ENCODE measurements at regions not wholly inside any gene's neighbourhood (a gene's known extent, or its start where the extent isn't known, plus 50 kb on each side); places are given as distances from the start of the nearest gene placed in this dataset.
"Not testable (repeated sequence)": the region's sequence is repeated elsewhere in the genome, so short reads cannot be mapped to it uniquely, and the experiment has no call there.

- H3K36me3 Mint-ChIP-seq (ENCODE audit: low read depth) = no peaks in the 10 kb centered on the region
- no peaks in the 10 kb centered on the region for H3K9me3 Mint-ChIP-seq
- no peak overlapping the region for H3K4me3 Mint-ChIP-seq
- H3K27ac Mint-ChIP-seq = no peak overlapping the region
- H3K27me3 Mint-ChIP-seq = peaks cover 7% of the 10 kb centered on the region
- no peaks in the 10 kb centered on the region for H3K4me1 Mint-ChIP-seq (ENCODE audit: low read depth)
- intact Hi-C loops (cut with micrococcal nuclease) = no loop called here
These were observed 123.9 kb upstream of the BET1 start for GRCh38 chr7:94128072-94128471.

- no peak overlapping the region for H3K4me3 Mint-ChIP-seq
- no peak overlapping the region for H3K27ac Mint-ChIP-seq
- no peaks in the 10 kb centered on the region for H3K4me1 Mint-ChIP-seq (ENCODE audit: low read depth)
- intact Hi-C loops (cut with micrococcal nuclease) = no loop called here
- H3K27me3 Mint-ChIP-seq = peaks cover 7% of the 10 kb centered on the region
- no peaks in the 10 kb centered on the region for H3K36me3 Mint-ChIP-seq (ENCODE audit: low read depth)
- no peaks in the 10 kb centered on the region for H3K9me3 Mint-ChIP-seq
These were observed 125.4 kb upstream of the BET1 start for GRCh38 chr7:94129443-94130140.

- H3K9me3 Mint-ChIP-seq = no peaks in the 10 kb centered on the region
- no peaks in the 10 kb centered on the region for H3K36me3 Mint-ChIP-seq (ENCODE audit: low read depth)
- H3K4me1 Mint-ChIP-seq (ENCODE audit: low read depth) = no peaks in the 10 kb centered on the region
- intact Hi-C loops (cut with micrococcal nuclease) = no loop called here
- no peak overlapping the region for H3K27ac Mint-ChIP-seq
- H3K27me3 Mint-ChIP-seq = peaks cover 4% of the 10 kb centered on the region
- no peak overlapping the region for H3K4me3 Mint-ChIP-seq
These were observed 126.6 kb upstream of the BET1 start for GRCh38 chr7:94130716-94131115.

DNA sequence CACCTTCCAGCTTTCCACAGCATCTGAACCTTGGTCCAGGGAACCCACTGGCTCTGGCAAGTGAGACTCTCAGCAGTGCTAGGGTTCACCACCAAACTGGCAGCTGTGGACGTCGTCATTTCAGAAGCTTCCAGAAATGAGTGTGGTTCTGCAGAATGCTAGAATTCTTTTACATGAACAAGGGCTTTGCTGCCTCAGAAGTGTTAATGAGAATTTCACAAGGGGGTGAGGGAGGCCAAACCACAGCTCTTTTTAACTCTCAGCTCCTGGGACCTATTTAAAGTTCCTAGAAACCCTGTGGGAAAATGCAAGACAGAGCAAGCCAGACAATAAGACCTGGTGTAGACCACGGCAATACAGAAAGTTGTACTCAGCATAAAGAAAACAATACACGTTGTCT is 129.3 kb upstream of the BET1 start:
- peaks cover 5% of the 10 kb centered on the region for H3K27me3 Mint-ChIP-seq
- no peak overlapping the region for H3K27ac Mint-ChIP-seq
- intact Hi-C loops (cut with micrococcal nuclease) = no loop called here
- no peak overlapping the region for H3K4me3 Mint-ChIP-seq
- H3K36me3 Mint-ChIP-seq (ENCODE audit: low read depth) = no peaks in the 10 kb centered on the region
- no peaks in the 10 kb centered on the region for H3K4me1 Mint-ChIP-seq (ENCODE audit: low read depth)
- H3K9me3 Mint-ChIP-seq = no peaks in the 10 kb centered on the region

DNA sequence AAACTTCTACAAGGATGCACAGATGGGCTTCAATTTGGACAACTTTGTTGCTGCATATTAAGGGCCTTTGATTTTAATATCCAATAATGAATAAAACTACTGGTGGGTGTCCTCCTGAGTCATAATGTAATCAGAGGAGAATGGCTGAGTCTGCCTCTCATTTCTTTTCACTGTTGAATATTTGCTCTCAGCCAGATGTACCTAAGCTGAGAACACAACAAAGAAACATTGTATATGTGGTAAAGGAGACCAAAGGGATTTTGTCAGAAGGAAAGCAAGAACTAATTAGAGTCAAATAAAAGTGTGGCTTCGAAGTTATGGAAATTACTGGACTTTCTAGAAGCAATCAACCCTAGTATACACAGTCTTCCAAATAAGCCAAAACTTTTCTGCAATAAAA is 131.0 kb upstream of the BET1 start:
- Mint-ChIP-seq H3K9me3 (no peaks in the 10 kb centered on the region), H3K4me1 (ENCODE audit: low read depth) (no peaks in the 10 kb centered on the region)
- intact Hi-C loops (cut with micrococcal nuclease) = no loop called here

DNA sequence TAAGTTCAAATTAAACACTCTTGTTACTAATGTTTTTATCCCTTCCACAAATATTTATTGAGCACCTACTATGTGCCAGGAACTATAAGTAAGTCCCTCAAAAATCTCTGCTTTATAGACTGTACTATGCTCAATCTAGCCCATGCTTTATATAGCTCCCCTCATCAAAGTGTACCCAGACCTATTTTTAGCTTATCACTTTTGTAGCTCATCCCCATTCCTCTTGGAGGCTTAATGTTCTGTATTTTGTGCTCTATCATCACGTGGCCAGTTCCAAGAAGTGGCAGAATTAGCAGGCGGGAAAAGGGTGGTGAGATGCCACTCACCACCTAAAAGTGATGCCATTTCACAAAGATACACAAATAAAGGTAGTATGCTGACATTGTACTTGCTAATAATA is 138.1 kb upstream of the BET1 start:
- peaks cover 3% of the 10 kb centered on the region for H3K27me3 Mint-ChIP-seq
- no peak overlapping the region for H3K4me3 Mint-ChIP-seq
- no peaks in the 10 kb centered on the region for H3K36me3 Mint-ChIP-seq (ENCODE audit: low read depth)
- intact Hi-C loops (cut with micrococcal nuclease) = no loop called here
- no peaks in the 10 kb centered on the region for H3K4me1 Mint-ChIP-seq (ENCODE audit: low read depth)
- no peaks in the 10 kb centered on the region for H3K9me3 Mint-ChIP-seq
- no peak overlapping the region for H3K27ac Mint-ChIP-seq

More for the DNA sequence above, 131.0 kb upstream of the BET1 start:
- no peak overlapping the region for H3K27ac Mint-ChIP-seq
- peaks cover 5% of the 10 kb centered on the region for H3K27me3 Mint-ChIP-seq
- H3K4me3 Mint-ChIP-seq = no peak overlapping the region
- H3K36me3 Mint-ChIP-seq (ENCODE audit: low read depth) = no peaks in the 10 kb centered on the region

DNA sequence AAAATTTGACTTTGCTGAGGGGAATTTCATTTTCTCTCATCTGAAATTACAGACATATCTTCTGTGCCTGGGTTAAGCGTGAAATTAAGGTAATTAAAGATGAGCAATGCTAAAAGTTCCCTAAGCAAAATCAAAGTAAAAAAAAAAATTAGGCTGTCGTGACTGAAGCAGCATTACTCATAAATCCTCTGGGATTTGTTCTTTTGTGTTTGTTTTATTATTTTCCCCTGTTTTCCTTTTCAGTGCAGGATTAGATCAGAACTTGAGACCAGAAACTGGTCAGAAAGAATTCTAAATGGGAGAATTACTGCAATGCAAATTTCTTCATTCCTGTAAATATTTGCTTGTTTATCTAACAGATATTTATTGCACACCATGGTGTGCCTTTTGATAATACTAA is 141.4 kb upstream of the BET1 start:
- intact Hi-C loops (cut with micrococcal nuclease) = no loop called here
- Mint-ChIP-seq H3K27ac (no peak overlapping the region), H3K27me3 (peaks cover 3% of the 10 kb centered on the region), H3K9me3 (no peaks in the 10 kb centered on the region), H3K36me3 (ENCODE audit: low read depth) (no peaks in the 10 kb centered on the region), H3K4me1 (ENCODE audit: low read depth) (no peaks in the 10 kb centered on the region), H3K4me3 (no peak overlapping the region)

- H3K36me3 Mint-ChIP-seq (ENCODE audit: low read depth) = no peaks in the 10 kb centered on the region
- no peak overlapping the region for H3K27ac Mint-ChIP-seq
- no peaks in the 10 kb centered on the region for H3K4me1 Mint-ChIP-seq (ENCODE audit: low read depth)
- H3K27me3 Mint-ChIP-seq = peaks cover 3% of the 10 kb centered on the region
- H3K9me3 Mint-ChIP-seq = no peaks in the 10 kb centered on the region
- intact Hi-C loops (cut with micrococcal nuclease) = no loop called here
- H3K4me3 Mint-ChIP-seq = no peak overlapping the region
These were observed 142.3 kb upstream of the BET1 start for GRCh38 chr7:94146408-94146807.

DNA sequence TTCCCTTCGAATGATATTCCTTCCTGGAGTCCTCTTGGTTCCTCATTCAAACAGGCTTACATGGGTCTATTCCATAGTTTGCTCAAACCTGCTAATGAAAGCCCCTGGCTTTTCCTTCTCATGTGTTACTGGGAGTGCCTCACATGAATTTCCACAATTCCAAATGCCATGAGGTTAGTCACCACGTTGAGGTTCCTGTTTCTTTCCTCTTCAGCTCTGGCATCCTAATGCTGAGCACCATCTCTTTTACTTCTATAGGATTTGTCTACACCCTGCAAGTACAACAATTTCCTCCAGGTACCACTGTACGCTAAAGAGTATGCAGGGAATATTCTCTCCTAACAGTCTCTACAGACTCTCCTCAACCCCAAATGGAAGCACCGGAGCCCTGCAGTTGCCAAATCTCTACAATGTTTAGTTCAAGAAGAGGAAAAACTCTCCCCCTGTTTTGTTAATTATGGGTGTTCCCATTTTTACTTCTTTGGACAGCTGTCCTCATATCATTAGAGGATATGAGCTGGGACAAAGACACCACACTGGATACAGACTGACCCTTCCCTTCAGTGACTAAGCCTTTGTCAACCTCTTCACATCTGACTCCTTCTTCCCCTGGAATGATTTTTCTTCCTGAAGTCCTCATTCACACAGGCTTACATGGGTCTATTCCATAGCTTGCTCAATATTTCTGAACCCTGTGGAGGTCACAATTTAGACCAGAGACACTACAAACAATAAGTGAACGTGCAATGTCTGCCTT is 145.8 kb upstream of the BET1 start:
- no peak overlapping the region for H3K4me3 Mint-ChIP-seq
- no peaks in the 10 kb centered on the region for H3K4me1 Mint-ChIP-seq (ENCODE audit: low read depth)
- no peaks in the 10 kb centered on the region for H3K36me3 Mint-ChIP-seq (ENCODE audit: low read depth)
- no peak overlapping the region for H3K27ac Mint-ChIP-seq
- intact Hi-C loops (cut with micrococcal nuclease) = no loop called here
- no peaks in the 10 kb centered on the region for H3K27me3 Mint-ChIP-seq
- no peaks in the 10 kb centered on the region for H3K9me3 Mint-ChIP-seq

- Mint-ChIP-seq H3K27me3 (peaks cover 2% of the 10 kb centered on the region), H3K27ac (no peak overlapping the region), H3K4me1 (ENCODE audit: low read depth) (no peaks in the 10 kb centered on the region), H3K9me3 (no peaks in the 10 kb centered on the region), H3K36me3 (ENCODE audit: low read depth) (no peaks in the 10 kb centered on the region), H3K4me3 (no peak overlapping the region)
- intact Hi-C loops (cut with micrococcal nuclease) = no loop called here
These were observed 150.0 kb upstream of the BET1 start for GRCh38 chr7:94154182-94154581.

GRCh38 chr7:94154858-94155257 is 150.7 kb upstream of the BET1 start:
- no peaks in the 10 kb centered on the region for H3K9me3 Mint-ChIP-seq
- H3K27me3 Mint-ChIP-seq = peaks cover 2% of the 10 kb centered on the region
- H3K4me3 Mint-ChIP-seq = no peak overlapping the region
- intact Hi-C loops (cut with micrococcal nuclease) = no loop called here
- no peaks in the 10 kb centered on the region for H3K4me1 Mint-ChIP-seq (ENCODE audit: low read depth)
- H3K36me3 Mint-ChIP-seq (ENCODE audit: low read depth) = no peaks in the 10 kb centered on the region
- H3K27ac Mint-ChIP-seq = no peak overlapping the region

GRCh38 chr7:94157659-94158306 is 153.6 kb upstream of the BET1 start:
- H3K4me3 Mint-ChIP-seq; H3K27ac Mint-ChIP-seq; H3K27me3 Mint-ChIP-seq; H3K36me3 Mint-ChIP-seq (ENCODE audit: low read depth); intact Hi-C loops (cut with micrococcal nuclease); H3K9me3 Mint-ChIP-seq: not testable (repeated sequence)
- H3K4me1 Mint-ChIP-seq (ENCODE audit: low read depth) = peaks cover 19% of the 10 kb centered on the region

- Mint-ChIP-seq H3K27ac (peak overlapping the region; percentile 86), H3K36me3 (ENCODE audit: low read depth) (no peaks in the 10 kb centered on the region), H3K27me3 (peaks cover 2% of the 10 kb centered on the region), H3K4me1 (ENCODE audit: low read depth) (peaks cover 19% of the 10 kb centered on the region), H3K4me3 (peak overlapping the region; percentile 66), H3K9me3 (peaks cover 5% of the 10 kb centered on the region)
- intact Hi-C loops (cut with micrococcal nuclease) = loop anchor here (10.0 kb wide), 1 partner anchor 596 kb away; no protein-coding TSS in a partner anchor
These were observed 156.7 kb upstream of the BET1 start for GRCh38 chr7:94160719-94161435.

DNA sequence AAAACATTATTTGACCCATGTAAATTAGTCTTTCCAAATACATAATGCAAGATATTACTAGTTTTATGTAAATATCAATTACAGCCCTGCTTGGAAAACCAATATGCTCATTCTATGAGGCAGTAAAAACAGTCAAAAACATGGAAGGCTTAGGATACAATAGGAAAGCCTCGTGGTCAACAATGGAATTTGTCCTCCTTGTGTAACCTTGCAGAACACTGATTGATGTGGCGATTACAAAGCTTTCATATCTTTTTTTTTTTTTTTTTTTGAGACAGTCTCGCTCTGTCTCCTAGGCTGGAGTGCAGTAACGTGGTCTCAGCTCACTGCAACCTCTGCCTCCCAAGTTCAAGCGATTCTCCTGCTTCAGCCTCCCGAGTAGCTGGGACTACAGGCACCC is 157.3 kb upstream of the BET1 start:
- peaks cover 19% of the 10 kb centered on the region for H3K4me1 Mint-ChIP-seq (ENCODE audit: low read depth)
- intact Hi-C loops (cut with micrococcal nuclease) = loop anchor here (10.0 kb wide), 1 partner anchor 597 kb away; no protein-coding TSS in a partner anchor
- H3K4me3 Mint-ChIP-seq = peak overlapping the region; percentile 66
- no peaks in the 10 kb centered on the region for H3K36me3 Mint-ChIP-seq (ENCODE audit: low read depth)
- H3K27me3 Mint-ChIP-seq = peaks cover 2% of the 10 kb centered on the region
- H3K27ac Mint-ChIP-seq = peak overlapping the region; percentile 86
- H3K9me3 Mint-ChIP-seq = peaks cover 11% of the 10 kb centered on the region

All from dendritic cell treated with granulocyte-macrophage colony-stimulating factor and Interleukin-4, amounts not matched to agents 40 ng/mL and 50 ng/mL, for 4 days (primary cell).